SK-N-SH treated with all-trans-retinoic acid at 6 μM for 48 hours (cell line): ENCODE measurements at regions not wholly inside any gene's neighbourhood (a gene's known extent, or its start where the extent isn't known, plus 50 kb on each side); places are given as distances from the start of the nearest gene placed in this dataset.
"Not testable (repeated sequence)": the region's sequence is repeated elsewhere in the genome, so short reads cannot be mapped to it uniquely, and the experiment has no call there.

Experiments
- CSDC2 ChIP-seq: fragments of 250-450 bp; sonication (Bioruptor Pico); IDR thresholded peaks from 2 replicates; pipeline ENCODE4 v1.5.0; 2020; ENCODE audit warnings: mild to moderate bottlenecking, moderate library complexity
- GLIS3 ChIP-seq: fragments of 250-450 bp; sonication (Bioruptor Pico); IDR thresholded peaks from 2 replicates; pipeline ENCODE4 v1.5.0; 2020; ENCODE audit warnings: mild to moderate bottlenecking, moderate library complexity
- RARB ChIP-seq: fragments of 250-450 bp; sonication (Bioruptor Pico); IDR thresholded peaks from 2 replicates; pipeline ENCODE4 v1.8.0; 2021; ENCODE audit warnings: mild to moderate bottlenecking, moderate library complexity
- TCF4 ChIP-seq: fragments of 250-450 bp; sonication (Bioruptor Pico); IDR thresholded peaks from 2 replicates; pipeline ENCODE4 v1.8.0; 2021; ENCODE audit warnings: mild to moderate bottlenecking, moderate library complexity, borderline replicate concordance
- ZC3H10 ChIP-seq: fragments of 250-450 bp; sonication (Bioruptor Pico); IDR thresholded peaks from 2 replicates; pipeline ENCODE4 v1.5.1; 2021; ENCODE audit warnings: mild to moderate bottlenecking, moderate library complexity
- ZFP30 ChIP-seq: fragments of 450-650 bp; formaldehyde crosslinking; IDR thresholded peaks from 2 replicates; pipeline ENCODE4 v1.5.0; 2022; ENCODE audit warnings: mild to moderate bottlenecking, moderate library complexity
- ZNF565 ChIP-seq: fragments of 450-650 bp; formaldehyde crosslinking; conservative IDR thresholded peaks from 2 replicates; pipeline ENCODE4 v1.5.0; 2020; ENCODE audit warnings: low read depth, mild to moderate bottlenecking, moderate library complexity
- TF ChIP-seq, protein P1 (sequence below): fragments of 250-450 bp; sonication (Bioruptor Pico); IDR thresholded peaks from 2 replicates; pipeline ENCODE4 v1.8.0; 2020; ENCODE audit warnings: mild to moderate bottlenecking, moderate library complexity, borderline replicate concordance
- TF ChIP-seq, protein P2 (sequence below): fragments of 250-450 bp; sonication (Bioruptor Pico); IDR thresholded peaks from 2 replicates; pipeline ENCODE4 v1.5.1; 2020; ENCODE audit warnings: low read depth, mild to moderate bottlenecking, moderate library complexity
- TF ChIP-seq, protein P3 (sequence below): fragments of 250-450 bp; sonication (Bioruptor Pico); IDR thresholded peaks from 2 replicates; pipeline ENCODE4 v1.5.1; 2021; ENCODE audit warnings: mild to moderate bottlenecking, moderate library complexity
- TF ChIP-seq, protein P4 (sequence below): fragments of 250-450 bp; sonication (Bioruptor Pico); IDR thresholded peaks from 2 replicates; pipeline ENCODE4 v1.8.0; 2021; ENCODE audit warnings: low read depth, mild to moderate bottlenecking, moderate library complexity, borderline replicate concordance

DNA sequence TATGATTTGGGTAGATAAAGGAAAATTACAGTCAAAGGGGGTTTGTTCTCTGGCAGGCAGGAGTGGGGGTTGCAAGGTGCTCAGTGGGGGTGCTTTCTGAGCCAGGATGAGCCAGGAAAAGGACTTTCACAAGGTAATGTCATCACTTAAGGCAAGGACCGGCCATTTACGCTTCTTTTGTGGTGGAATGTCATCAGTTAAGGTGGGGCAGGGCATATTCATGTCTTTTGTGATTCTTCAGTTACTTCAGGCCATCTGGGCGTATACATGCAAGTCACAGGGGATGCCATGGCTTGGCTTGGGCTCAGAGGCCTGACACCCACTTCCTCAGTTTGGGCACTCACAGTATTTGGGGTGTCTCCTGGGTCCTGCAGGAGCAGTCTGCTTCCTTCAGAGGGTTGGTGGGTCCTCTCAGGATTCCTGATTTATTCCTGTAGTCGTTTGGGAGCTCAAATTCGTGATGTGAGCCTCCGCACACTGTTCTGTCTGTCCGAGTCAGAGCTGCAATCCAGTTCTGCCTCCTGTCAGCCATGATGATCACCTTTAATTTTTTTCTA, 526.1 kb downstream of the NEBL start:
- TF ChIP-seq TCF4; ZFP30 (CRISPR knock-in tag); CSDC2; GLIS3 (CRISPR knock-in tag); ZNF565 (CRISPR knock-in tag); ZC3H10 (CRISPR knock-in tag); RARB (CRISPR knock-in tag): not testable (repeated sequence)
- TF ChIP-seq, protein P1, sequence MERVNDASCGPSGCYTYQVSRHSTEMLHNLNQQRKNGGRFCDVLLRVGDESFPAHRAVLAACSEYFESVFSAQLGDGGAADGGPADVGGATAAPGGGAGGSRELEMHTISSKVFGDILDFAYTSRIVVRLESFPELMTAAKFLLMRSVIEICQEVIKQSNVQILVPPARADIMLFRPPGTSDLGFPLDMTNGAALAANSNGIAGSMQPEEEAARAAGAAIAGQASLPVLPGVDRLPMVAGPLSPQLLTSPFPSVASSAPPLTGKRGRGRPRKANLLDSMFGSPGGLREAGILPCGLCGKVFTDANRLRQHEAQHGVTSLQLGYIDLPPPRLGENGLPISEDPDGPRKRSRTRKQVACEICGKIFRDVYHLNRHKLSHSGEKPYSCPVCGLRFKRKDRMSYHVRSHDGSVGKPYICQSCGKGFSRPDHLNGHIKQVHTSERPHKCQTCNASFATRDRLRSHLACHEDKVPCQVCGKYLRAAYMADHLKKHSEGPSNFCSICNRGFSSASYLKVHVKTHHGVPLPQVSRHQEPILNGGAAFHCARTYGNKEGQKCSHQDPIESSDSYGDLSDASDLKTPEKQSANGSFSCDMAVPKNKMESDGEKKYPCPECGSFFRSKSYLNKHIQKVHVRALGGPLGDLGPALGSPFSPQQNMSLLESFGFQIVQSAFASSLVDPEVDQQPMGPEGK (CRISPR knock-in tag), result not testable (repeated sequence)
- TF ChIP-seq, protein P2, sequence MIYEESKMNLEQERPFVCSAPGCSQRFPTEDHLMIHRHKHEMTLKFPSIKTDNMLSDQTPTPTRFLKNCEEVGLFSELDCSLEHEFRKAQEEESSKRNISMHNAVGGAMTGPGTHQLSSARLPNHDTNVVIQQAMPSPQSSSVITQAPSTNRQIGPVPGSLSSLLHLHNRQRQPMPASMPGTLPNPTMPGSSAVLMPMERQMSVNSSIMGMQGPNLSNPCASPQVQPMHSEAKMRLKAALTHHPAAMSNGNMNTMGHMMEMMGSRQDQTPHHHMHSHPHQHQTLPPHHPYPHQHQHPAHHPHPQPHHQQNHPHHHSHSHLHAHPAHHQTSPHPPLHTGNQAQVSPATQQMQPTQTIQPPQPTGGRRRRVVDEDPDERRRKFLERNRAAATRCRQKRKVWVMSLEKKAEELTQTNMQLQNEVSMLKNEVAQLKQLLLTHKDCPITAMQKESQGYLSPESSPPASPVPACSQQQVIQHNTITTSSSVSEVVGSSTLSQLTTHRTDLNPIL (CRISPR knock-in tag), result not testable (repeated sequence)
- TF ChIP-seq, protein P3, sequence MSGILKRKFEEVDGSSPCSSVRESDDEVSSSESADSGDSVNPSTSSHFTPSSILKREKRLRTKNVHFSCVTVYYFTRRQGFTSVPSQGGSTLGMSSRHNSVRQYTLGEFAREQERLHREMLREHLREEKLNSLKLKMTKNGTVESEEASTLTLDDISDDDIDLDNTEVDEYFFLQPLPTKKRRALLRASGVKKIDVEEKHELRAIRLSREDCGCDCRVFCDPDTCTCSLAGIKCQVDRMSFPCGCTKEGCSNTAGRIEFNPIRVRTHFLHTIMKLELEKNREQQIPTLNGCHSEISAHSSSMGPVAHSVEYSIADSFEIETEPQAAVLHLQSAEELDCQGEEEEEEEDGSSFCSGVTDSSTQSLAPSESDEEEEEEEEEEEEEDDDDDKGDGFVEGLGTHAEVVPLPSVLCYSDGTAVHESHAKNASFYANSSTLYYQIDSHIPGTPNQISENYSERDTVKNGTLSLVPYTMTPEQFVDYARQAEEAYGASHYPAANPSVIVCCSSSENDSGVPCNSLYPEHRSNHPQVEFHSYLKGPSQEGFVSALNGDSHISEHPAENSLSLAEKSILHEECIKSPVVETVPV (CRISPR knock-in tag), result not testable (repeated sequence)
- TF ChIP-seq, protein P4, sequence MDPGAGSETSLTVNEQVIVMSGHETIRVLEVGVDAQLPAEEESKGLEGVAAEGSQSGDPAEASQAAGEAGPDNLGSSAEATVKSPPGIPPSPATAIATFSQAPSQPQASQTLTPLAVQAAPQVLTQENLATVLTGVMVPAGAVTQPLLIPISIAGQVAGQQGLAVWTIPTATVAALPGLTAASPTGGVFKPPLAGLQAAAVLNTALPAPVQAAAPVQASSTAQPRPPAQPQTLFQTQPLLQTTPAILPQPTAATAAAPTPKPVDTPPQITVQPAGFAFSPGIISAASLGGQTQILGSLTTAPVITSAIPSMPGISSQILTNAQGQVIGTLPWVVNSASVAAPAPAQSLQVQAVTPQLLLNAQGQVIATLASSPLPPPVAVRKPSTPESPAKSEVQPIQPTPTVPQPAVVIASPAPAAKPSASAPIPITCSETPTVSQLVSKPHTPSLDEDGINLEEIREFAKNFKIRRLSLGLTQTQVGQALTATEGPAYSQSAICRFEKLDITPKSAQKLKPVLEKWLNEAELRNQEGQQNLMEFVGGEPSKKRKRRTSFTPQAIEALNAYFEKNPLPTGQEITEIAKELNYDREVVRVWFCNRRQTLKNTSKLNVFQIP (CRISPR knock-in tag), result not testable (repeated sequence)
